Uterus (tissue), 2 donors: ENCODE measurements at regions not wholly inside any gene's neighbourhood (a gene's known extent, or its start where the extent isn't known, plus 50 kb on each side); places are given as distances from the start of the nearest gene placed in this dataset.

Source experiments
- CTCF ChIP-seq, 4 experiments: fragments of 200-600 bp in 2 of 4; fragments of 450-650 bp in 2 of 4; sonication (generic) in 2 of 4; IDR thresholded peaks; one replicate each; pipeline ENCODE4 v1.5.1; 2016 to 2019; ENCODE audit warnings: antibody characterized with exemption in 4 of 4, mild to moderate bottlenecking in 2 of 4, moderate library complexity in 1 of 4
- POLR2A ChIP-seq, 2 donors: fragments of 450-650 bp; IDR thresholded peaks; one replicate each; pipeline ENCODE4 v1.6.1; 2016; ENCODE audit warnings: antibody characterized with exemption in 2 of 2, mild to moderate bottlenecking in 1 of 2, moderate library complexity in 1 of 2

GRCh38 chr19:33876192-33876591 lies 79.5 kb downstream of the KCTD15 start:
- no peak for TF ChIP-seq POLR2A (IDR thresholded peaks at IDR 0.05)
- no peak for TF ChIP-seq CTCF (IDR thresholded peaks at IDR 0.05)
